K562 (cell line): ENCODE measurements at regions not wholly inside any gene's neighbourhood (a gene's known extent, or its start where the extent isn't known, plus 50 kb on each side); places are given as distances from the start of the nearest gene placed in this dataset.

ENCODE experiments used
- ATAC-seq: fragments of 200-7000 bp; cut with Tn5 transposase; 3 replicates; pipeline ENCODE4 v1.9.1; 2020; ENCODE audit warnings: moderate library complexity
- BruUV-seq: library from RNA; stranded (reverse); fragments of 400-500 nt; replicated peaks from 2 replicates; lab custom pipeline; 2021; lab: Mats Ljungman, UMichigan
- CTCF ChIA-PET: fragments of 300-600 bp; formaldehyde crosslinking; extraction: SDS; loops from one replicate; lab custom pipeline; 2021; ENCODE audit warnings: low intra/inter-chr PET ratio; lab: Yijun Ruan, JAX
- POLR2A ChIA-PET: fragments of 300-600, 350-650 bp; sonication (Branson Sonifier 250); formaldehyde crosslinking; extraction: SDS; loops from one replicate; lab custom pipeline; 2021; ENCODE audit warnings: antibody characterized with exemption, inconsistent platforms; lab: Yijun Ruan, JAX
- DNase-seq, 4 experiments: peaks; one replicate each; pipeline versions ENCODE4 v3.0.0 to v3.0.0-alpha.2; 2011 to 2018; ENCODE audit warnings: low spot score in 3 of 4, mixed read lengths in 3 of 4; ENCODE audit errors: extremely low read depth in 1 of 4
- FAIRE-seq: peaks from 2 replicates; lab custom pipeline; 2011; peaks lifted over from hg19 to GRCh38; lab: Jason Lieb, UNC
- H2AFZ ChIP-seq: 2 replicates; pipeline ENCODE4 v1.6.0; 2011; ENCODE audit warnings: low read depth, low read length, control low read depth, inconsistent platforms
- H3K27ac ChIP-seq: fragments of 200-600 bp; 3 replicates; pipeline ENCODE4 v1.8.0; 2011; ENCODE audit warnings: low read depth, mild to moderate bottlenecking, control low read depth, inconsistent platforms, low read length, moderate library complexity, mixed read lengths; ENCODE audit errors: extremely low read depth
- H3K27me3 ChIP-seq, 2 experiments: fragments of 300-600 bp in 1 of 2; 2 replicates in 1 of 2; 3 replicates in 1 of 2; pipeline versions ENCODE4 v1.6.0 to v1.8.0; 2011; ENCODE audit warnings: inconsistent platforms in 2 of 2, low read length in 2 of 2, mild to moderate bottlenecking in 1 of 2, mixed read lengths in 1 of 2, moderate library complexity in 1 of 2; ENCODE audit not compliant: control insufficient read depth in 2 of 2, insufficient read depth in 2 of 2
- H3K36me3 ChIP-seq: fragments of 300-600 bp; 3 replicates; pipeline ENCODE4 v1.8.0; 2011; ENCODE audit warnings: mild to moderate bottlenecking, low read length, inconsistent platforms; ENCODE audit not compliant: control insufficient read depth, insufficient read depth
- H3K4me1 ChIP-seq, 2 experiments: fragments of 200-600 bp in 1 of 2; replicated peaks in 1 of 2; 2 replicates in 1 of 2; 3 replicates in 1 of 2; pipeline versions ENCODE4 v1.5.1 to v1.8.0; 2011; ENCODE audit warnings: inconsistent platforms in 2 of 2, low read length in 2 of 2, mild to moderate bottlenecking in 1 of 2, mixed read lengths in 1 of 2, moderate library complexity in 1 of 2; ENCODE audit not compliant: control insufficient read depth in 2 of 2, insufficient read depth in 2 of 2
- H3K4me2 ChIP-seq: 2 replicates; pipeline ENCODE4 v1.6.1; 2011; ENCODE audit warnings: low read length, control low read depth, inconsistent platforms, mixed read lengths; ENCODE audit not compliant: insufficient read depth
- H3K4me3 ChIP-seq: fragments of 200-600 bp; sonication (generic), shearing (Covaris generic); 2 replicates; pipeline ENCODE4 v1.5.1; 2016; ENCODE audit warnings: control low read depth, inconsistent platforms
- H3K79me2 ChIP-seq: fragments of 200-600 bp; 3 replicates; pipeline ENCODE4 v1.8.0; 2011; ENCODE audit warnings: low read length, inconsistent platforms; ENCODE audit not compliant: control insufficient read depth, insufficient read depth
- H3K9ac ChIP-seq, 2 experiments: 2 replicates each; pipeline versions ENCODE4 v1.6.0 to v1.6.1; 2011; ENCODE audit warnings: low read depth in 2 of 2, low read length in 2 of 2, control low read depth in 1 of 2, inconsistent platforms in 1 of 2, mild to moderate bottlenecking in 1 of 2, mixed read lengths in 1 of 2; ENCODE audit not compliant: insufficient read depth in 1 of 2
- H3K9me1 ChIP-seq: one replicate; pipeline ENCODE4 v1.6.0; 2011; ENCODE audit warnings: inconsistent platforms, mild to moderate bottlenecking, low read length, moderate library complexity; ENCODE audit not compliant: control insufficient read depth, insufficient read depth
- H3K9me3 ChIP-seq: replicated peaks from 2 replicates; pipeline ENCODE4 v1.5.1; 2011; ENCODE audit warnings: low read depth, low read length, inconsistent platforms; ENCODE audit not compliant: control insufficient read depth, insufficient read depth
- H4K20me1 ChIP-seq: replicated peaks from 2 replicates; pipeline ENCODE4 v1.6.1; 2011; ENCODE audit warnings: low read length, inconsistent platforms, mixed read lengths; ENCODE audit not compliant: control insufficient read depth, insufficient read depth
- C11orf30 ChIP-seq: fragments of 450-650 bp; IDR thresholded peaks from 2 replicates; pipeline ENCODE4 v1.6.1; 2016; ENCODE audit warnings: low read depth, mild to moderate bottlenecking
- CHD4 ChIP-seq: fragments of 200-600 bp; sonication (generic); IDR thresholded peaks from 3 replicates; pipeline ENCODE4 v1.6.1; 2012; ENCODE audit warnings: low read depth, mild to moderate bottlenecking, mixed read lengths, low read length, inconsistent platforms; ENCODE audit not compliant: insufficient read depth, insufficient replicate concordance, poor library complexity, severe bottlenecking
- IFI16 ChIP-seq: fragments of 250-450 bp; sonication (Bioruptor Pico); IDR thresholded peaks from 2 replicates; pipeline ENCODE4 v2.1.2; 2022; ENCODE audit warnings: mild to moderate bottlenecking, inconsistent platforms
- MBD2 ChIP-seq: sonication (generic); IDR thresholded peaks from 2 replicates; pipeline ENCODE4 v1.6.1; 2016; ENCODE audit warnings: low read depth, borderline replicate concordance
- NR1H2 ChIP-seq: sonication (generic); formaldehyde crosslinking; IDR thresholded peaks from 2 replicates; pipeline ENCODE4 v1.4.0; 2020; ENCODE audit warnings: mild to moderate bottlenecking, missing genetic modification reagents
- SMARCC2 ChIP-seq: fragments of 450-650 bp; IDR thresholded peaks from 2 replicates; pipeline ENCODE4 v1.6.1; 2017; ENCODE audit warnings: antibody characterized with exemption, moderate library complexity, mild to moderate bottlenecking, low read depth
- TCF7L2 ChIP-seq: fragments of 150-350 bp; IDR thresholded peaks from 2 replicates; pipeline ENCODE4 v1.6.1; 2016; ENCODE audit warnings: low read depth, mild to moderate bottlenecking, low read length, moderate library complexity
- ZBTB49 ChIP-seq: sonication (generic); formaldehyde crosslinking; IDR thresholded peaks from 2 replicates; pipeline ENCODE4 v1.8.0; 2022; ENCODE audit warnings: missing genetic modification reagents, mild to moderate bottlenecking, borderline replicate concordance
- ZEB2 ChIP-seq: fragments of 450-650 bp; IDR thresholded peaks from 2 replicates; pipeline ENCODE4 v1.6.1; 2016
- ZNF146 ChIP-seq: IDR thresholded peaks from one replicate; pipeline ENCODE4 v1.6.1; 2018; ENCODE audit warnings: missing compliant biosample characterization; ENCODE audit not compliant: unreplicated experiment
- ZNF274 ChIP-seq: IDR thresholded peaks from 2 replicates; pipeline ENCODE4 v1.6.1; 2011; ENCODE audit warnings: low read depth, mild to moderate bottlenecking, low read length, moderate library complexity, borderline replicate concordance
- ZNF445 ChIP-seq: fragments of 250-450 bp; sonication (Bioruptor Pico); IDR thresholded peaks from 2 replicates; pipeline ENCODE4 v1.4.0; 2020; ENCODE audit warnings: low read depth, mild to moderate bottlenecking, moderate library complexity
- ZNF655 ChIP-seq: fragments of 250-450 bp; sonication (Bioruptor Pico); IDR thresholded peaks from 2 replicates; pipeline ENCODE4 v1.5.0; 2021
- ZNF695 ChIP-seq: fragments of 450-650 bp; formaldehyde crosslinking; IDR thresholded peaks from 2 replicates; pipeline ENCODE4 v1.4.0; 2020; ENCODE audit warnings: mild to moderate bottlenecking, moderate library complexity
- ZNF778 ChIP-seq: fragments of 450-650 bp; formaldehyde crosslinking; IDR thresholded peaks from 2 replicates; pipeline ENCODE4 v1.4.0; 2020; ENCODE audit warnings: mild to moderate bottlenecking, moderate library complexity
- WGBS: fragments of 100-300 bp; shearing (Covaris generic); methylation state at CpG from one replicate; pipeline ENCODE4 v1.1.6; 2016; ENCODE audit warnings: low coverage, mixed read lengths; ENCODE audit not compliant: insufficient coverage; ENCODE audit errors: missing lambda C conversion rate; 5-methylcytosine and 5-hydroxymethylcytosine counted together
- in situ Hi-C: fragments of 300-500 bp; cut with MboI; formaldehyde crosslinking; loops from 4 replicates; pipeline ENCODE4 v1.15.0; 2018; ENCODE audit warnings: inconsistent platforms, mixed read lengths
- intact Hi-C: fragments of 100-400 bp; cut with micrococcal nuclease; formaldehyde crosslinking; loops from 2 replicates; pipeline ENCODE4 v1.14.2; 2022
- TF ChIP-seq, protein P1 (sequence below): sonication (generic); formaldehyde crosslinking; IDR thresholded peaks from 2 replicates; pipeline ENCODE4 v1.8.0; 2022; ENCODE audit warnings: mild to moderate bottlenecking, low read depth, missing genetic modification reagents
- TF ChIP-seq, protein P2 (sequence below), 2 experiments: IDR thresholded peaks; 2 replicates each; pipeline ENCODE4 v1.6.1; 2012; ENCODE audit warnings: improper control_type of control experiment in 2 of 2, low read depth in 2 of 2, low read length in 2 of 2, borderline replicate concordance in 1 of 2

DNA sequence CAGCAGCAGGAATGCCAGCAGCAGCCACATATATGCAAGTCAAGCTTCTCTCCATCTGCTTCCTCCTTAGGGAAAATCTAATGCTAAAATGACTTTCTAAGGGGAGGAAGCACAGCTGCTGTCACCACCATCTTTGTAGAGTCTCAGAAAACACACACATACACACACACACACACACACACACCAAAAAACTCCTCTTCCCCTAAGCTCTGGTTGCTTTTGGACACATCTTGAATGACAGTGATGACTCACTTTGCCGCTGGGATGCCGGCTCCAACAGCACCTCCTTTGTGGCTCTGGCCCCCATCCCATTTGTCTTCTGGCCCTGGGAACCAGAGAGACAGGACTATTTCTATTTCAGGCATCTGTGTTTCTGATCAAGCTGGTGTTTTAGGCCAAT lies 124.8 kb upstream of the GOLIM4 start:
- Histone ChIP-seq H3K9me1 (no peaks in the 10 kb centered on the region), H3K4me1 (no peaks in the 10 kb centered on the region), H3K36me3 (no peaks in the 10 kb centered on the region), H3K27me3 (no peaks in the 10 kb centered on the region; a peak in 1 of 5 replicates), H3K4me3 (no peak overlapping the region), H3K4me2 (no peak overlapping the region), H4K20me1 (no peaks in the 10 kb centered on the region), H3K9me3 (no peaks in the 10 kb centered on the region), H3K27ac (no peak overlapping the region), H3K9ac (no peak overlapping the region), H3K79me2 (no peaks in the 10 kb centered on the region), H2AFZ (no peak overlapping the region)
- WGBS = 4% methylated on average over 2 of the region's 2 CpGs
- POLR2A ChIA-PET = no interaction called here
- CTCF ChIA-PET = no interaction called here
- ATAC-seq (no peak), DNase-seq (no peak), FAIRE-seq (no peak)
- in situ Hi-C loops = no loop called here
- BruUV-seq = no TSS peak
- TF ChIP-seq ZNF778 (CRISPR knock-in tag) (no peak), ZBTB49 (no peak), ZEB2 (no peak), TCF7L2 (no peak), ZNF445 (no peak), ZNF655 (CRISPR knock-in tag) (no peak), NR1H2 (no peak), IFI16 (CRISPR knock-in tag) (no peak), ZNF274 (no peak), ZNF146 (CRISPR knock-in tag) (no peak), CHD4 (no peak), SMARCC2 (no peak), MBD2 (no peak), ZNF695 (CRISPR knock-in tag) (no peak), C11orf30 (no peak)
- TF ChIP-seq, protein P1, sequence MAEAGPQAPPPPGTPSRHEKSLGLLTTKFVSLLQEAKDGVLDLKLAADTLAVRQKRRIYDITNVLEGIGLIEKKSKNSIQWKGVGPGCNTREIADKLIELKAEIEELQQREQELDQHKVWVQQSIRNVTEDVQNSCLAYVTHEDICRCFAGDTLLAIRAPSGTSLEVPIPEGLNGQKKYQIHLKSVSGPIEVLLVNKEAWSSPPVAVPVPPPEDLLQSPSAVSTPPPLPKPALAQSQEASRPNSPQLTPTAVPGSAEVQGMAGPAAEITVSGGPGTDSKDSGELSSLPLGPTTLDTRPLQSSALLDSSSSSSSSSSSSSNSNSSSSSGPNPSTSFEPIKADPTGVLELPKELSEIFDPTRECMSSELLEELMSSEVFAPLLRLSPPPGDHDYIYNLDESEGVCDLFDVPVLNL (CRISPR knock-in tag) = no peak
- TF ChIP-seq, protein P2, sequence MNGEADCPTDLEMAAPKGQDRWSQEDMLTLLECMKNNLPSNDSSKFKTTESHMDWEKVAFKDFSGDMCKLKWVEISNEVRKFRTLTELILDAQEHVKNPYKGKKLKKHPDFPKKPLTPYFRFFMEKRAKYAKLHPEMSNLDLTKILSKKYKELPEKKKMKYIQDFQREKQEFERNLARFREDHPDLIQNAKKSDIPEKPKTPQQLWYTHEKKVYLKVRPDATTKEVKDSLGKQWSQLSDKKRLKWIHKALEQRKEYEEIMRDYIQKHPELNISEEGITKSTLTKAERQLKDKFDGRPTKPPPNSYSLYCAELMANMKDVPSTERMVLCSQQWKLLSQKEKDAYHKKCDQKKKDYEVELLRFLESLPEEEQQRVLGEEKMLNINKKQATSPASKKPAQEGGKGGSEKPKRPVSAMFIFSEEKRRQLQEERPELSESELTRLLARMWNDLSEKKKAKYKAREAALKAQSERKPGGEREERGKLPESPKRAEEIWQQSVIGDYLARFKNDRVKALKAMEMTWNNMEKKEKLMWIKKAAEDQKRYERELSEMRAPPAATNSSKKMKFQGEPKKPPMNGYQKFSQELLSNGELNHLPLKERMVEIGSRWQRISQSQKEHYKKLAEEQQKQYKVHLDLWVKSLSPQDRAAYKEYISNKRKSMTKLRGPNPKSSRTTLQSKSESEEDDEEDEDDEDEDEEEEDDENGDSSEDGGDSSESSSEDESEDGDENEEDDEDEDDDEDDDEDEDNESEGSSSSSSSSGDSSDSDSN (IDR thresholded peaks at IDR 0.05; ENCODE audit: borderline replicate concordance in 1 of 2, low read depth in 2 of 2, low read length in 2 of 2) = no peak
- intact Hi-C loops = no loop called here
